Activated T-helper 17 cell treated with anti-CD3 and anti-CD28 coated beads, Interleukin-2, amount 50 U/mL, for 72 hours (primary cell): ENCODE measurements at regions not wholly inside any gene's neighbourhood (a gene's known extent, or its start where the extent isn't known, plus 50 kb on each side); places are given as distances from the start of the nearest gene placed in this dataset.
A peak's percentile ranks its signal among the peaks of the same experiment; 100 is the strongest.
"Not testable (repeated sequence)": the region's sequence is repeated elsewhere in the genome, so short reads cannot be mapped to it uniquely, and the experiment has no call there.

Experiments used
- ATAC-seq: fragments of 150-1000 bp; cut with Tn5 transposase; replicated peaks from 2 replicates; pipeline ENCODE4 v1.10.0; 2021; ENCODE audit warnings: mild to moderate bottlenecking, moderate library complexity
- H3K27ac Mint-ChIP-seq: one replicate; pipeline ENCODE4 v1.8.0; 2022; ENCODE audit warnings: mixed read lengths
- H3K27me3 Mint-ChIP-seq: one replicate; pipeline ENCODE4 v1.8.0; 2022; ENCODE audit warnings: mixed read lengths
- H3K36me3 Mint-ChIP-seq: one replicate; pipeline ENCODE4 v1.8.0; 2022; ENCODE audit warnings: low read depth, mild to moderate bottlenecking, mixed read lengths
- H3K4me1 Mint-ChIP-seq: one replicate; pipeline ENCODE4 v1.8.0; 2022; ENCODE audit warnings: mixed read lengths
- H3K4me3 Mint-ChIP-seq: one replicate; pipeline ENCODE4 v1.8.0; 2022; ENCODE audit warnings: mild to moderate bottlenecking, mixed read lengths
- H3K9me3 Mint-ChIP-seq: one replicate; pipeline ENCODE4 v1.8.0; 2022; ENCODE audit warnings: mixed read lengths

DNA sequence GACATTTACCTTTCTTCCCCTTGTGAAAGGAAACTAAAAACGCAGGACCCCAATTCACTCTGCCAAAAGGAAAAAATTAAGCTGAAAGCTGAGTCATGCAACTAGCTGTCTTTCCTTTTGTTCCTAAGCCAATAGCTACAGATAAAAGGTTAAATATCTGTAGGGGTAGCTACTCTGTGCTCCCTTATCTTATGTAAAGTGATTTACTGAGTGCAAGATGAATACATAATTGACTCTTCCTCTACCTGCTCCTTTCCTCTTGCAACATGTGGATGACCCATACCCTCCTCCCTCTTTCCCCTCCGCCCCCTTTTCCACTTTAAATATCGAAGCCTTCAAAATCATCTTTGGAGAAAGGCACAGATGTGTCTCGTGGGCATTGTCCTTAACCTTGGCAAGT is 68.0 kb upstream of the ZNF157 start:
- no peak for ATAC-seq
- Mint-ChIP-seq H3K4me3 (no peak overlapping the region), H3K4me1 (no peaks in the 10 kb centered on the region), H3K9me3 (no peaks in the 10 kb centered on the region), H3K27ac (no peak overlapping the region), H3K36me3 (no peaks in the 10 kb centered on the region), H3K27me3 (no peaks in the 10 kb centered on the region)

DNA sequence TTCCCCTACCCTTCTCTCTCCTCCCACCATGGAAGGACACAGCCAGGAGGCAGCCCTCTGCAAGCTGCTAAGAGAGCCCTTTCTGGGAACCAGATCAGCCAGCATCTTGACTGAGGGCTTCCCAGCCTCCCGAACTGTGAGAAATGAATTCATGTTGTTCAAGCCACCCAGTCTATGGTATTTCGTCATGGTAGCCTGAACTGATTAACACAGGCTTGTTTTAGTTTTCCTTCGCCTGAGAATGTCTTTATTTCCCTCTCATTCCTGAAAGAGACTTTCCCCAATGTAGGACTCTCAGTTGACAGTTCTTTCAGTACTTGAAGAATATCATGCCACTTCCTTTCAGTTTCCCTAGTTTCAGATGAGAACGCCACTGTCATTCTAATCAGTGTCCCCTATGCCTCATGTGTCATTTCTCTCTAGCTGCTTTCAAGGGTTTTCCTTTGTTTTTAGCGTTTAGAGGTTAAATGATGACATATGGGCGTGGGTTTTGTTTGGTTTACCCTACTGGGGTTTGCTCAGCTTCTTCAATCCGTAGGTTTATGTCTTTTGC is 63.8 kb upstream of the ZNF157 start:
- not testable (repeated sequence) for H3K27me3 Mint-ChIP-seq, H3K36me3 Mint-ChIP-seq, H3K4me1 Mint-ChIP-seq, H3K27ac Mint-ChIP-seq, H3K9me3 Mint-ChIP-seq, H3K4me3 Mint-ChIP-seq
- peak; percentile 38 for ATAC-seq

DNA sequence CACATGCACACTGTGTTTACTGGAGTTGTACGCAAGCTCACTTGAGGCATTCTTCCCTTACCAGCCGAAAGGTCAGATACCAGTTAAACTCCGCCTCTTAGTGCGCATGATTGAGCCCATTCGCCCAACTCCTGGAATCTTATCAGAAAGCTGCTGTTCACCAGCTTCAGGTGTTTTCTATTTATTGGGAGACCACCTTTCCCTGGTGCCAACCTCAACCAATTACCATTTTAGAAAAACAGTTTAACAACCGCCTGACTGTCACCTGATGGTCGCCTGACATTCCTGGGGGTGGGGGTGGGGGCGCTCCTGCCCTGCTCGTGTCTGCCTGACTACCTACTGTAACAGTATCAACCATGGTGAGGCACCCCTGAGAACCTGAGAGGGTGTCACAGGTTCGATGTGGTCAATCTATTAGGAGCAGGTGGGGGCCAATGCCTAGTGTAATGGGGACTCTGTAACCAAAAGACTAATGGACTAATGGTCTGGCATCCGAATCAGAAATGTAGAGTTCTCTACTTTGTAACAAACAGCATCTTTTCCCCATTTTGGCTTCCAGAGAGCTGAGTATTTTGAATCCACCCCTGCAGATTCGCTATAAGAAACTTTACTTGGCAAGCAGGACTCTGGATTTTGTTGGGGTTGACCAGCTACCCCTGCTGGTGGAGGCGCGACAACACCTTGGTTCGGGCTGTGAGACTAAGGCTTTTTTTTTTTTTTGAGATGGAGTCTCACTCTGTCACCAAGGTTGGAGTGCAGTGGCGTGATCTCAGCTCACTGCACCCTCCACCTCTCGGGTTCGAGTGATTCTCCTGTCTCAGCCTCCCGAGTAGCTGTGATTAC is 58.2 kb upstream of the ZNF157 start:
- H3K27me3 Mint-ChIP-seq: no peaks in the 10 kb centered on the region
- no peaks in the 10 kb centered on the region for H3K36me3 Mint-ChIP-seq
- no peak overlapping the region for H3K27ac Mint-ChIP-seq
- H3K4me3 Mint-ChIP-seq: no peak overlapping the region
- ATAC-seq: peak; percentile 78
- H3K4me1 Mint-ChIP-seq: no peaks in the 10 kb centered on the region
- H3K9me3 Mint-ChIP-seq: no peaks in the 10 kb centered on the region

DNA sequence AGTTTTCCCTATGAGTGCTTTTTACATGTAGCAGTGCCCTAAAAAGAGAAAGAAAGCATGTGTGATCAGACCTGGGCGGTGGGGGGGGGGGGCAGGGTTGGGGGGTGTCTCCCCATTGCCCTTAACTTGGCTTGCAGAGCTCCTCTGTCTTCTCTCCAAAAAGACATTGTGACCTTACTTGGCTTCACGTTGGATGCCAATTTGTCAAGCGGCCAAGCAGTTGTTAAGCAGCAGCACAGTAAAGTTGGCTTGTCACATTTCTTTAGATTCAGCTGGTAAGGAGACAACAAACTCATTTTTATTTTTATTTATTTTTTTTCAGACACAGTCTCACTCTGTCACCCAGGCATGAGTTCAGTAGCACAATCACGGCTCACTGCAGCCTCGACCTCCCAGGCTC is 57.3 kb upstream of the ZNF157 start:
- Mint-ChIP-seq H3K9me3 (no peaks in the 10 kb centered on the region), H3K27me3 (no peaks in the 10 kb centered on the region), H3K27ac (no peak overlapping the region), H3K36me3 (no peaks in the 10 kb centered on the region), H3K4me1 (no peaks in the 10 kb centered on the region), H3K4me3 (no peak overlapping the region)
- no peak for ATAC-seq

DNA sequence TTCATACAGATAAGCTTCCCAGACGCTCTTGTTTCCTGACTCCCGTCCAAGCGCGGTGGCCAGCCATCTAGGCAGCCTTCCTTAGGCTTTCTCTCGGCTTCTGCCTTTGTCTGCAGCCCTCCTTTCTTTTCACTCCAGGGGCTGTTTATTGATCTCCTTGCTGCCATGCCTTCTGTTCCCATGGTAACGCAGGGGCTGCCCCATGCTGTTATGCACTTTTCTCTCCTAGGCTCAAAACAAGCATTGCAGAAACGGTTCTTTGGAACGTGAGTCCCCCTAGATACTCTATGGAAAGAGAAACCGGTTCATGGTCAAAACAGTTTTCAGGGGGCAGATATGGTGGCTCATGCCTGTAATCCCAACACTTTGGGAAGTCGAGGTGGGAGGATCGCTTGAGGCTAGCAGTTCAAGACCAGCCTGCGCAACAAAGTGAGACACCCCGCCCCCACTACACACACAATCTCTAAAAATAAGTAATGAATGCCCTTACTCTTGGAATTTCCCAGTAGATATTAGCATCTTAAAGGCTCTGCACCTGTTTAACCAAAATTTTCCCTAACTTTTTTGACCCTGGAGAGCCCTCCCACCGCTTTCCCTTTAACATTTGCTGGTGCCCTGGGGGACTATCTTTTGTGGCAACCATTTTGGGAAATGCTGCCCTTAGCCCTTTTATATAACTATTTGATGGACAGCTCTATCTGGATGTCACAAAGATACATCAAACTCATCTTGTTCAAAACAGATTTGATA is 53.9 kb upstream of the ZNF157 start:
- no peaks in the 10 kb centered on the region for H3K4me1 Mint-ChIP-seq
- no peak overlapping the region for H3K27ac Mint-ChIP-seq
- H3K9me3 Mint-ChIP-seq: no peaks in the 10 kb centered on the region
- H3K4me3 Mint-ChIP-seq: no peak overlapping the region
- H3K36me3 Mint-ChIP-seq: no peaks in the 10 kb centered on the region
- H3K27me3 Mint-ChIP-seq: no peaks in the 10 kb centered on the region
- no peak for ATAC-seq
